HEK293T (cell line): ENCODE measurements at regions not wholly inside any gene's neighbourhood (a gene's known extent, or its start where the extent isn't known, plus 50 kb on each side); places are given as distances from the start of the nearest gene placed in this dataset.

ENCODE experiments used
- CTCF ChIA-PET: fragments of 350-600 bp; formaldehyde crosslinking; extraction: SDS; loops from one replicate; lab custom pipeline; 2021; ENCODE audit warnings: antibody characterized with exemption, inconsistent platforms; lab: Yijun Ruan, JAX
- POLR2A ChIA-PET: fragments of 350-600 bp; formaldehyde crosslinking; extraction: SDS; loops from one replicate; lab custom pipeline; 2020; ENCODE audit warnings: antibody characterized with exemption, inconsistent platforms; lab: Yijun Ruan, JAX
- DNase-seq: peaks from one replicate; pipeline ENCODE4 v3.0.0; 2012; ENCODE audit warnings: mixed read lengths; ENCODE audit errors: extremely low spot score
- ARNT ChIP-seq: fragments of 450-650 bp; IDR thresholded peaks from 2 replicates; pipeline ENCODE4 v1.6.1; 2017; ENCODE audit warnings: mild to moderate bottlenecking
- BHLHE40 ChIP-seq: fragments of 450-650 bp; IDR thresholded peaks from 2 replicates; pipeline ENCODE4 v1.6.1; 2016; ENCODE audit warnings: mild to moderate bottlenecking, moderate library complexity, borderline replicate concordance
- CTBP1 ChIP-seq: fragments of 450-650 bp; IDR thresholded peaks from 2 replicates; pipeline ENCODE4 v1.6.1; 2016; ENCODE audit warnings: borderline replicate concordance
- ELF4 ChIP-seq: fragments of 450-650 bp; IDR thresholded peaks from 2 replicates; pipeline ENCODE4 v1.6.1; 2017; ENCODE audit warnings: antibody characterized with exemption
- FOXA1 ChIP-seq: fragments of 450-650 bp; IDR thresholded peaks from 2 replicates; pipeline ENCODE4 v1.6.1; 2016; ENCODE audit warnings: mild to moderate bottlenecking
- FOXK2 ChIP-seq: fragments of 450-650 bp; IDR thresholded peaks from 2 replicates; pipeline ENCODE4 v1.6.1; 2016; ENCODE audit warnings: mild to moderate bottlenecking
- FOXM1 ChIP-seq: fragments of 450-650 bp; IDR thresholded peaks from 2 replicates; pipeline ENCODE4 v1.6.1; 2017; ENCODE audit warnings: mild to moderate bottlenecking, borderline replicate concordance
- HDGF ChIP-seq: fragments of 450-650 bp; IDR thresholded peaks from 2 replicates; pipeline ENCODE4 v1.6.1; 2017; ENCODE audit warnings: antibody characterized with exemption, borderline replicate concordance
- L3MBTL2 ChIP-seq: fragments of 450-650 bp; conservative IDR thresholded peaks from 2 replicates; pipeline ENCODE4 v1.6.1; 2016; ENCODE audit warnings: mild to moderate bottlenecking
- LEF1 ChIP-seq: fragments of 450-650 bp; IDR thresholded peaks from 2 replicates; pipeline ENCODE4 v1.6.1; 2017; ENCODE audit warnings: mild to moderate bottlenecking, borderline replicate concordance
- NFRKB ChIP-seq: fragments of 450-650 bp; IDR thresholded peaks from 2 replicates; pipeline ENCODE4 v1.6.1; 2016; ENCODE audit warnings: mild to moderate bottlenecking, moderate library complexity
- SP1 ChIP-seq: fragments of 450-650 bp; IDR thresholded peaks from 2 replicates; pipeline ENCODE4 v1.6.1; 2017
- SUZ12 ChIP-seq: fragments of 450-650 bp; IDR thresholded peaks from 2 replicates; pipeline ENCODE4 v1.6.1; 2016; ENCODE audit warnings: mild to moderate bottlenecking
- TARDBP ChIP-seq: fragments of 450-650 bp; IDR thresholded peaks from 2 replicates; pipeline ENCODE4 v1.6.1; 2016
- ZNF384 ChIP-seq: fragments of 450-650 bp; IDR thresholded peaks from 2 replicates; pipeline ENCODE4 v1.6.1; 2016
- TF ChIP-seq, protein P1 (sequence below): fragments of 450-650 bp; IDR thresholded peaks from 2 replicates; pipeline ENCODE4 v1.6.1; 2016

DNA sequence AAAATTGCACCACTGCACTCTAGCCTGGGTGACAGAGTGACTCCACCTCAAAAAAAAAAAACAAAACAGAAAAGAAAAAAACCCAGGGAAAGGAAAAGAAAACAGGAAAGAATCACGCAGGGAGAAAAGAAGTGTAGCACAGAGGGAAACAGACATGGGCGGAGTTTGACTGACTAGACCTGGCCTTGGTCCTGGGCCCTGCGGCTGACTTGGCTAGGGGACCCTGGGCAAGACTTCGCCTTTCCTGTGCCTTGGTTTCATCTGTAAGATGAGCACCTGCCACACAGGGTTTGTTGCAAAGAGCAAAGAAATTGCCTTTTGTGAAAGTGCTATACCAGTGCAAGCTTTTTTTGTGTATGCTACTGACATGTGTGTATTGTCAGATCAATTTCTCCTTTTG, 71.3 kb upstream of the KCNG1 start:
- TF ChIP-seq NFRKB: no peak
- TF ChIP-seq FOXA1: no peak
- TF ChIP-seq TARDBP: no peak
- TF ChIP-seq BHLHE40: no peak
- no peak for TF ChIP-seq CTBP1
- no peak for TF ChIP-seq HDGF
- no peak for TF ChIP-seq ARNT
- no peak for TF ChIP-seq SP1
- TF ChIP-seq SUZ12: no peak
- no peak for TF ChIP-seq L3MBTL2
- no peak for TF ChIP-seq FOXM1
- TF ChIP-seq FOXK2: no peak
- no peak for TF ChIP-seq ELF4
- TF ChIP-seq, protein P1, sequence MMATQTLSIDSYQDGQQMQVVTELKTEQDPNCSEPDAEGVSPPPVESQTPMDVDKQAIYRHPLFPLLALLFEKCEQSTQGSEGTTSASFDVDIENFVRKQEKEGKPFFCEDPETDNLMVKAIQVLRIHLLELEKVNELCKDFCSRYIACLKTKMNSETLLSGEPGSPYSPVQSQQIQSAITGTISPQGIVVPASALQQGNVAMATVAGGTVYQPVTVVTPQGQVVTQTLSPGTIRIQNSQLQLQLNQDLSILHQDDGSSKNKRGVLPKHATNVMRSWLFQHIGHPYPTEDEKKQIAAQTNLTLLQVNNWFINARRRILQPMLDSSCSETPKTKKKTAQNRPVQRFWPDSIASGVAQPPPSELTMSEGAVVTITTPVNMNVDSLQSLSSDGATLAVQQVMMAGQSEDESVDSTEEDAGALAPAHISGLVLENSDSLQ: no peak
- TF ChIP-seq ZNF384: no peak
- TF ChIP-seq LEF1: no peak
- ChIA-PET POLR2A (no interaction called here), CTCF (no interaction called here)
- no peak for DNase-seq

DNA sequence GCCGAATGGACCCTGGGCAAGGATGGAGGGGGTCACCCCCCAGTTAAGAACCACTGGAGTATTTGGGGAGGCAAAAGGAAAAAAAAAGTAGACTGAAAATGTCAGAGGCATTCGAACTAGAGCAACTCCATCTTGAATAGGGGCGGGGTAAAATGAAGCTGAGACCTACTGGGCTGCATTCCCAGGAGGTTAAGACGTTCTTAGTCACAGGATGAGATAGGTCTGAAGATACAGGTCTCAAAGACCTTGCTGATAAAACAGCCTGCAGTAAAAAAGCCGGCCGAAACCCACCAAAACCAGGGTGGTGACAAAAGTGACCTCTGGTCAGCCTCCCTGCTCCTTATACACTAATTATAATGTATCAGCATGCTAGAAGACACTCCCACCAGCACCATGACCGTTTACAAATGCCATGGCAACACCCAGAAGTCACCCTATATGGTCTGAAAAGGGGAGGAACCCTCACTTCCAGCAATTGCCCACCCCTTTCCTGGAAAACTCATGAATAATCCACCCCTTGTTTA, 70.4 kb upstream of the KCNG1 start:
- POLR2A ChIA-PET: no interaction called here
- TF ChIP-seq ELF4: no peak
- no peak for TF ChIP-seq SUZ12
- no peak for TF ChIP-seq ZNF384
- TF ChIP-seq ARNT: no peak
- no peak for TF ChIP-seq LEF1
- TF ChIP-seq FOXA1: no peak
- TF ChIP-seq CTBP1: no peak
- TF ChIP-seq FOXM1: no peak
- no peak for TF ChIP-seq BHLHE40
- no peak for TF ChIP-seq NFRKB
- TF ChIP-seq TARDBP: no peak
- TF ChIP-seq L3MBTL2: no peak
- no peak for TF ChIP-seq HDGF
- TF ChIP-seq FOXK2: no peak
- DNase-seq: no peak
- CTCF ChIA-PET: interaction anchor here (1.0 kb wide), 1 partner anchor 78 kb away, joined by 3 read pairs; no protein-coding TSS in a partner anchor

DNA sequence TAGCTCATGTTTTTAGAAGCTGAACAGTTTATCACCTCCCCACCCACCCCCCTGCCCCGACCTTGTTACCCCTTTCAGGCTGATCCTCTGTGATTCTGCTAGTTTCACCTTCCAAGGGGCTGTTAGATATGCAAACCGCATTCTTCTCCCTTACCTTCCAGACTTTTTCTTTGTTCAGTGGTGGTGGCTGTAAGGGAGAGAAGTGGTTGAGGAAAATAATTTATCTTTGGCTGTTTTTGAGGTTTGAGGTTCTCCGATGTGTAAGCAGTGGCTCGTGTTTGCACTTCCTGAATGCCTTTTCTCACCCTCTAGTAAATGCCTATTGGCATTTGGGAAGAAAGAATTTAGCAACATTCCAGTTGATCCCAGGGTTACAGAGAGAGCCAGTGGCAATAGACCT, 69.4 kb upstream of the KCNG1 start:
- DNase-seq: no peak
- ChIA-PET CTCF (interaction anchor here (1.0 kb wide), 1 partner anchor 77 kb away, joined by 3 read pairs; no protein-coding TSS in a partner anchor), POLR2A (no interaction called here)
- TF ChIP-seq, protein P1: no peak
- TF ChIP-seq FOXA1 (no peak), NFRKB (no peak), ARNT (no peak), SUZ12 (no peak), FOXK2 (no peak), CTBP1 (no peak), LEF1 (no peak), ZNF384 (no peak), SP1 (no peak), HDGF (no peak), ELF4 (no peak), TARDBP (no peak), FOXM1 (no peak), L3MBTL2 (no peak)

DNA sequence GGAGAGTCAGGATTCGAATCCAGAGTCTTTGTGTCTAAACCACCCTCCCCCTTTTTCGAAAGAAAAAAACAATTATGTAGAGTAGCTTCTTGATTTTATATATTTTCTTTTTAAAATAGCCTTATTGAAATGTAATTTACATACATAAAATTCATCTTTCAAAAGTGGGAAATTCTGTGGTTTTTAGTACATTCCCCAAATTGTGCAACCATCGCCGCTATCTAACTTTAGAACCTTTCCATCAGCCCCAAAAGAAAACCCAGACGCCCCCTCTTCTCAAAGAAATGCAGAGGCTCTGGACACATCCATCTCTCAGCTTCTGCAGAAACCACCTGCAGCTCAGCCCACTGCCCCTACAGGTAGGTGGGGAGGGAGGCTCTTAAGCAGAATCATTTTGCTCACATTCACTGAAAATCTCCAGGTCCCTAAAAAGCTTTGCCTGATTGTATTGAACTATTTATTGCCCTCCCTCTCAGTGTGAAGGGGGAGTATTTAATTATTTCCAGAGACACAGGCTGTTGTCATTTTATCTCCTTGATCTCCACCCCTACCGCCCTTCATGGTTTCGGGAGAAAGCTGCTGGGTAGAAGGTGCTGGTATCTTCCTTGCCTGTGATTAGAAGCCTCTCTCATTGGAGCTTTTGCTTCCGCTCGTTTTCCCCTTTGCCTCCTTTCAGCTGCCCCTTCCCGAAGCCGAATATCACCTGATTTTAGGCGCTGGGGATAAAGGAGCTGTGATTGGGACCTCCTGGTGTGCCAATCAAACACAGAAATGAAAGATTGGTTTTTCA, 68.7 kb upstream of the KCNG1 start:
- TF ChIP-seq FOXK2 (no peak), SUZ12 (no peak), SP1 (no peak), LEF1 (no peak), HDGF (no peak), ZNF384 (no peak), NFRKB (no peak), TARDBP (no peak), FOXM1 (no peak), ELF4 (no peak), BHLHE40 (no peak), ARNT (no peak), L3MBTL2 (no peak), FOXA1 (no peak), CTBP1 (no peak)
- TF ChIP-seq, protein P1: no peak
- POLR2A ChIA-PET: no interaction called here
- no peak for DNase-seq
- CTCF ChIA-PET: no interaction called here

DNA sequence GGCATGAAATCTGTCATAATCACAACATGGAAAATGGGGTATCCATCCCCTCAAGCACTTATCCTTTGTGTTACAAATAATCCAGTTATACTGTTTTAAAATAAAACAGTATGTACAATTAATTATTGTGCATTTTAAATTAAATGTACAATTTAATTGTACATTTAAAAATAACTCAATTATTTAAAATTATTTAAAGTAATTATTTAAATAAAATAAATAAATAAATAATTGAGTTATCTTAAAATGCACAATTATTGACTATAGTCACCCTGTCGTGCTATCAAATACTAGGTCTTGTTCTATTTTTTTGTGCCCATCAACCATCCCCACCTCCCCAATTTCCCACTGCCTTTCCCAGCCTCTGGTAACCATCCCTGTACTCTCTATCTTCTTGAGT, 66.9 kb upstream of the KCNG1 start:
- no peak for TF ChIP-seq FOXA1
- TF ChIP-seq ELF4: no peak
- no peak for TF ChIP-seq TARDBP
- TF ChIP-seq FOXK2: no peak
- no peak for TF ChIP-seq SUZ12
- TF ChIP-seq SP1: no peak
- no peak for TF ChIP-seq LEF1
- no peak for TF ChIP-seq FOXM1
- TF ChIP-seq NFRKB: no peak
- no peak for TF ChIP-seq L3MBTL2
- TF ChIP-seq, protein P1: no peak
- no peak for TF ChIP-seq HDGF
- no peak for TF ChIP-seq BHLHE40
- TF ChIP-seq ARNT: no peak
- TF ChIP-seq CTBP1: no peak
- no peak for TF ChIP-seq ZNF384
- ChIA-PET CTCF (no interaction called here), POLR2A (no interaction called here)
- DNase-seq: no peak
